NCI-H2171 (cell line): ENCODE measurements at regions not wholly inside any gene's neighbourhood (a gene's known extent, or its start where the extent isn't known, plus 50 kb on each side); places are given as distances from the start of the nearest gene placed in this dataset.

Source experiments
- DNase-seq: peaks from one replicate; lab custom pipeline; 2025; lab: John Stamatoyannopoulos, UW

GRCh38 chr1:30419831-30420230 lies 303.6 kb downstream of the MATN1 start:
- no peak for DNase-seq

DNA sequence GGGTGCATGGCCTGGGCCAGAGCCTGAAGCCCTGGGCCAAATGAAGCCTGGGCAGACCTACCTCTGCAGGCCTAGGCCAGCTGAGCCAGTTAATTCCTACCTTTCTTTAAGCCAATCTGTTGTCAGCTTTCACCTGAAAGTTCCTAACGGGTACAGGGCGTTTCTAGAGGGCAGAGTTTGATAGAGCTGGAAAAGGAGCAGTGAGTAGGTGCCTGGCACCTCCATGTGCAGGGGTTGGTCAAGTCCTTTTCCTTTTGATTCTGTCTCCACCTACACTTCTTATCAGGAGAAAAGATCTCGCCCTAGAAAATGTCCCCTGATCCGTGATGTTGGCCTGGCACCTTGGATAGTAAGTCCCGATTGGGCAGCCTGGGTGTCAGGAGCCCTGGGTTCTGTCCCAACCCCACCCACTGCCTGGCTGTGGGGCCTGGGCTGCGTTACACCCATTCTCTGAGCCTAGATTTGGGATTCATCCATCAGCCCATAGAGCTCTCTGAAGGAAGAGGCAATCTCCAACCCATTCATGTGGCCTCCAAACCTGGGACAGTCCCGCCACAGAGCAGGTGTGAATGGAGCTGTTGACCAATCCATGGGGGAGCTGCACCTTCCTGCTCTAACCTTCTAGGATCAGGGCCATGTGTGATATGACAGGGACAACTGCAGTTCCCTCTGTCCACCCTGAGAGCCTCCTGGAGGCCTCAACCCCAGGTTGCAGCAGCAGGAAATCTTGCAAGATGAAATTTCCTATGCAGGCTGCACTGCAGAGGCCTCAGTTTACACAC lies 304.3 kb downstream of the MATN1 start:
- DNase-seq, result no peak

- no peak for DNase-seq
Observed at GRCh38 chr1:30418061-30418938, 305.1 kb downstream of the MATN1 start.

DNA sequence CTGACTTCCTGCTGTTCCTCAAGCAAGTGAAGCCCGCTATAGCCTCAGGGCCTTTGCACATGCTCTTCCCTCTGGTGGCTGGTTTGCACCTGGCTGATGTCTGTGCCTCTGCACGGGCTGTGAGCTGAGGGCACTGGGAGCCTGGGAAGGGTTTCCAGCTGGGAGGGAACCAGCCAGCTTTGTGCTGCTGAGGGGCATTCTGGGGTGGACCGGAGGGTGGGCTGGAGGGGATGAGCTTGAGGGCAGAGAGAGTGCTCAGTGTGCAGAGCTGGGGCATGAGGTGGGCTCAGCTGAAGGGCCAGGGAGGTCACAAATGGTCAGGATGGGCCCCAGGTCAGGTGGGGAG lies 305.7 kb downstream of the MATN1 start:
- DNase-seq, result no peak

DNA sequence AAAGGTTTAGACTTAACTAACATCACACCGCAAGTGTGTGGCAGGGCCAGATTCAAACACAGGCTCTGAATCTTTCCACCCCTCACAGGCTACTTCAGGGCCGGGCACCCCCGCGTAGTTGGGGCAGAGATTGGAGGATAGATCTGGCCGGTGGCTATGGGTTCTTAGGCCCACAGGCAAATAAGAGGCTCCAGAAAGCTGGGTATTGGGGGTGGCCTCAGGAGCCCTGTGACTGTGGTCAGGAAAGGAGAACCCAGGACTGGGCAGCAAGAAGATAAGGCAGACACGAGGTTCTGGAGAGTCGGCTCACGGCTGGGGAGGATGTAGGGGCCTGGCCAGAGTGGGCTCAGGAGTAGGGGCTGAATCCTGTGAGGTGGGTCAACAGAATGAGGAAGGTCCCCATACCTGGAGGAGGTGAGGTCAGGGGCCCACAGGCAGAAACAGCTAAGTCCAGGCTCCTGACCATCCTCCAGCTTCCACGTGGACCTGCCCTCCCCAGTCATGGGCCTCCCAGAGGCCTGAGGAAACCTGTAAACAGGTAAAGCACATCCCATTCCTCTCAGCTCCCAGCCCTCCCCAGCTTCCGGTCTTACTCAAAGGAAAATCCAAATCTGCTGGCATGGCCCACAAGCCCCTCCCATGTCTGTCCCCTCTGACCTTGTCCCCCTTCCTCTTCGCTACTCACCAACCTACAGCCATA lies 306.2 kb downstream of the MATN1 start:
- no peak for DNase-seq

DNA sequence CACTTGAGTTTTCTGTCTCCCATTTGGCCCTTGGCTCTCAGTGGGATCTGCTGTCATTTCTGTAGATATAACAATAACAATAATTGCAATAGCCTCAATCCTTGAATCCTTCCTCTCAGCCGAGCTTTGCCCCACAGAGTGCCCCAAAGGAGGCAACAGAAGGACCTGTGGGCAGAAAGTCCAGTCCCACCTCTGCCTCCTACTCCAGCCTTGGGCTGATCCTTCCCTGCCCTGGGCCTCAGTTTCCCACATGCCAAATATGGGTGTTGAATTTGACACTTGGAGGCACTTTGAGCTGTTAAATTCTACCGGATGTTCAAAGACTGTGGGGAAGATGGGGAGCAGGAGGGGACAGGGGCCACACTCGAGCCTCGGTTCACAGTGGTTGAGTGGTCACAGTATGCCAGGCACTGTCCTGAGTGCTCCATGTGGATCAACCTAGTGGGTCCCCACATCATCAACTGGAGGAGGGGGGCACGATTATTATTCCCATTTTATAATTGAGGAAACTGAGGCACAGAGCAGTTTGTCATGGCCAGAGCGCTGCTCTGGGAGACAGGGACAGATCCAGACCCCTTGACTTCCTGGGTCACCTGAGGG lies 307.1 kb downstream of the MATN1 start:
- DNase-seq, result no peak

- DNase-seq, result no peak
Observed at GRCh38 chr1:30415171-30415940, 308.0 kb downstream of the MATN1 start.

- no peak for DNase-seq
Observed at GRCh38 chr1:30414851-30415165, 308.6 kb downstream of the MATN1 start.

- DNase-seq, result no peak
Observed at GRCh38 chr1:30414086-30414850, 309.1 kb downstream of the MATN1 start.

- no peak for DNase-seq
Observed at GRCh38 chr1:30413606-30414005, 309.8 kb downstream of the MATN1 start.

GRCh38 chr1:30413111-30413440 lies 310.3 kb downstream of the MATN1 start:
- DNase-seq, result no peak

GRCh38 chr1:30412241-30413110 lies 310.9 kb downstream of the MATN1 start:
- DNase-seq, result no peak

DNA sequence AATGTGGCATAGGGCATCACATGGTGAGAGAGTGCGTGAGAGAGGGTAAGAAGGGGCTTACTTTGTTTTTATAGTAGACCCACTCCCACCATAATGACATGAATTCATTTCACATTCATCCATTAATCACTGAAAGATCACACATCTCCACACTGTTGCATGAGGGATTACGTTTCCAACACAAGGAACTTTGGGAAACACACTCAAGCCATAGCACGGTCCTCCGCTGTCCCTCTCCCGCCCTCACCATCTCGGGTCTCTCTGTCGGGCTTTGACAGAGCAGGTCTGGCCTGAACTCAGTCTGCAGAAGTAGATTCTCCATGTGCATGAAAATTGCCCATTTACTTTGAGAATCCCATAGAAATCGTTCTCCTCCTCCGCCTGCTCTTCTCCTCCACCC lies 312.2 kb downstream of the MATN1 start:
- DNase-seq, result no peak

- DNase-seq, result no peak
Observed at GRCh38 chr1:30410153-30410851, 313.1 kb downstream of the MATN1 start.

DNA sequence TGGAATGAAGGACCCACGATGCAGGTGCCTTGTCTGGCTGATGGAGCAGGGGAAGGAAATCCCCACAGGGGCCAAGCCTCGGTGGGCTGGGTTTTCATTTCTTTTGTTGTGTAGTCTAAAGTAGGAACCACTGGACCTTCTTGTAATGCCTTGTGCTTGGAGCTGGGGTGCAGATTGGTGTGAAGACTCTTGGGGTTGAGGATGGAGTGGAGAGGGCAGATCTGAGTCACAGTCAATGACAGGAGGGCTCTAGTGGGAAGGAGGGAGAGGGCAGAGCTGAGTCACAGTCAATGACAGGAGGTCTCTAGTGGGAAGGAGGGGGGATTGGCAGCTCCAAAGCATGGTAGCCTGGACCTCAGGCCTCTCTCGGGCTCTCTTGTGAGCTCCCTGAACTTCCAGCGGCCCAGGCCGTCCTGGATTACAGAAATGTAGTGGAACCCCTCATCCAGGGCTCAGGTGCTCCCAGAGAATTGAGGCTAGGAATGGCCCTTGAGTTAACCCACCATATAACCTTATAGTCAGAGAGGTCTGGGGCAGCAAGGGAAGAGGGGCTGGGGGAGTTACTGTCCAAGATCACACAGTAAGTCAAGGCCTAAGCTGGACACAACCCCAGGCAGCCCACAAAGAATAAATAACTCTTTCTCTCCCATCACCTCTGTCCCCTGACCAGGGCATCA lies 313.8 kb downstream of the MATN1 start:
- no peak for DNase-seq

- no peak for DNase-seq
Observed at GRCh38 chr1:30407865-30408580, 315.4 kb downstream of the MATN1 start.

DNA sequence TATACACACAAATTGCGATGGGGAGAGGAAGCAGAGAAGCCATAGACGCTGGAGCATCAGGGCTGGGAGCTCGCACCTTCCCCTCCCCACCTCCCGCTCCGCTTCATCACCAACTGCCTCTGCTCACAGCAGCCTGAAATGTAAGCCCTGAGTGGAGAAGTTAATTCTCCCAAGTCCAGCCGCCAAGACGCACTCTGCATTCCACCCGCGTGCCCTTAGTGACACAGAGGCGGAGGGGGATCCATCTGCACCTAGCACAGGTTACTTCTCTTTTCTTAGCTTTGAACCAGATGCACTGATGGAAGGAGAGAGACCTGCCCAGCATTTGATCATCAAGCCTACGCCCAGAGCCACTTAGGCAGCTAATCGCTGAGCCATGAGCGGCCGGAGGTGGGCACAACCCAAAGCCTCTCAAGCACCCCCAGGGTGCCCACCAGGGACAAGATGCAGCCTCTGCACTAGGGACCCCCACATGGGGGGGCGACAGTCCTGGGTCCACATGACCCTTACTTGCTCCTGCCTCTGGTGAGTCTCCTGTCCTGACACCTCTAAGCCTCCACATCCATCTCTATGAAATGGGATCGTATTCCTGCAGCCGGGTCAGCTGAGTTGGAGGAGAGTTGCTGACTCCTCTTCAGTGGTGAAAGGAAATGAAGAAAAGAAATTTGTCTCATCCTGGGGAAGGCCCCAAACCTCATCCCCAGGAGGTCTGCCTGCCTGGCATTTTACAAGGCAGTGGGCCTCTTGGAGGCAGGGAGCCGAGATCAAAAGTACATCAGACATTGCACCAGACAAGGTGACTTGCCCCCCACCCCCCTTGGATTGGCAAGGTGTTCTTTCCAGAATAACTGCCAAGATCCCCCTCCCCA lies 316.2 kb downstream of the MATN1 start:
- no peak for DNase-seq
